Liver (tissue), 3 donors: ENCODE measurements at regions not wholly inside any gene's neighbourhood (a gene's known extent, or its start where the extent isn't known, plus 50 kb on each side); places are given as distances from the start of the nearest gene placed in this dataset.

Source experiments
- ATF3 ChIP-seq: IDR thresholded peaks from 2 replicates; pipeline ENCODE4 v1.6.1; 2016; ENCODE audit warnings: antibody characterized with exemption
- CTCF ChIP-seq: fragments of 150-350 bp; IDR thresholded peaks from 2 replicates; pipeline ENCODE4 v1.5.1; 2017; ENCODE audit warnings: improper control_type of control experiment, low read depth, low read length; ENCODE audit not compliant: missing input control
- EGR1 ChIP-seq, 2 donors: IDR thresholded peaks; 2 replicates each; pipeline ENCODE4 v1.6.1; 2016 to 2018; ENCODE audit warnings: antibody characterized with exemption in 2 of 2, low read depth in 2 of 2
- FOXA1 ChIP-seq: IDR thresholded peaks from 2 replicates; pipeline ENCODE4 v1.6.1; 2016; ENCODE audit warnings: antibody characterized with exemption
- FOXA2 ChIP-seq: IDR thresholded peaks from 2 replicates; pipeline ENCODE4 v1.6.1; 2016; ENCODE audit warnings: antibody characterized with exemption
- JUND ChIP-seq, 2 donors: IDR thresholded peaks; 2 replicates each; pipeline ENCODE4 v1.6.1; 2016; ENCODE audit warnings: antibody characterized with exemption in 2 of 2
- RAD21 ChIP-seq, 2 donors: IDR thresholded peaks; 2 replicates each; pipeline ENCODE4 v1.6.1; 2016; ENCODE audit warnings: antibody characterized with exemption in 2 of 2, mild to moderate bottlenecking in 2 of 2
- RXRA ChIP-seq, 2 donors: IDR thresholded peaks; 2 replicates each; pipeline ENCODE4 v1.6.1; 2017 to 2018; ENCODE audit warnings: antibody characterized with exemption in 2 of 2, mild to moderate bottlenecking in 1 of 2
- SP1 ChIP-seq: IDR thresholded peaks from 2 replicates; pipeline ENCODE4 v1.6.1; 2018; ENCODE audit warnings: antibody characterized with exemption, mild to moderate bottlenecking
- TAF1 ChIP-seq: conservative IDR thresholded peaks from 2 replicates; pipeline ENCODE4 v1.6.1; 2016; ENCODE audit warnings: antibody characterized with exemption, mild to moderate bottlenecking
- YY1 ChIP-seq: IDR thresholded peaks from 2 replicates; pipeline ENCODE4 v1.6.1; 2016; ENCODE audit warnings: antibody characterized with exemption, mild to moderate bottlenecking
- ZBTB33 ChIP-seq: IDR thresholded peaks from 2 replicates; pipeline ENCODE4 v1.6.1; 2016; ENCODE audit warnings: antibody characterized with exemption
- TF ChIP-seq, protein P1 (sequence below): IDR thresholded peaks from 2 replicates; pipeline ENCODE4 v1.6.1; 2016; ENCODE audit warnings: antibody characterized with exemption, mild to moderate bottlenecking
- donor health status: healthy.
- donor health status: healthy.

DNA sequence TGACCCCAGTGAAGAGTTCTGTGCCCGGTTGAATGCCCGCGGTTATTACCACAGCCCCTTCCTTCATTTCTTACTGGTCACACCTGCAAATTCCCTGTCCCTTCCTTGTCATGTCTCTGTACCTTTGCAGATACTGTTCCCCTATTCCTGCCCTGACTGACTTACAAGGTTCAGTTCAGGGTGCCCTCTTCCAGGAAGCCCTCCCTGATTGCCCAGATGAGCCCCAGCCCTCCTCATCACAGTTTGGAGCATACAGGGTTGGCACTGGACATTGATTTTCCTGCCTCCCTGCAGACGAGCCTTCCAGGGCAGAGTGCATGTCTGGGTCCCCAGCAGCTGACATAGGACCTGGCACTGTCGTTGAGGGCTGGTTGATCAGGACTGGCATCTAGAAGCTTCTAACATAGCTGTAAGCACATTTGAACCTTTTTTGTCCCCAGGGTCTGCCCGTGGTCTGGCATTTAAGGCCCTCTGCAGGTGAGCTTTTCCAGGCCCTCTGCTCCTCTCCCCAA is 70.4 kb upstream of the SHISAL1 start:
- no peak for TF ChIP-seq CTCF
- TF ChIP-seq RXRA (IDR thresholded peaks at IDR 0.05), result no peak
- TF ChIP-seq, protein P1, sequence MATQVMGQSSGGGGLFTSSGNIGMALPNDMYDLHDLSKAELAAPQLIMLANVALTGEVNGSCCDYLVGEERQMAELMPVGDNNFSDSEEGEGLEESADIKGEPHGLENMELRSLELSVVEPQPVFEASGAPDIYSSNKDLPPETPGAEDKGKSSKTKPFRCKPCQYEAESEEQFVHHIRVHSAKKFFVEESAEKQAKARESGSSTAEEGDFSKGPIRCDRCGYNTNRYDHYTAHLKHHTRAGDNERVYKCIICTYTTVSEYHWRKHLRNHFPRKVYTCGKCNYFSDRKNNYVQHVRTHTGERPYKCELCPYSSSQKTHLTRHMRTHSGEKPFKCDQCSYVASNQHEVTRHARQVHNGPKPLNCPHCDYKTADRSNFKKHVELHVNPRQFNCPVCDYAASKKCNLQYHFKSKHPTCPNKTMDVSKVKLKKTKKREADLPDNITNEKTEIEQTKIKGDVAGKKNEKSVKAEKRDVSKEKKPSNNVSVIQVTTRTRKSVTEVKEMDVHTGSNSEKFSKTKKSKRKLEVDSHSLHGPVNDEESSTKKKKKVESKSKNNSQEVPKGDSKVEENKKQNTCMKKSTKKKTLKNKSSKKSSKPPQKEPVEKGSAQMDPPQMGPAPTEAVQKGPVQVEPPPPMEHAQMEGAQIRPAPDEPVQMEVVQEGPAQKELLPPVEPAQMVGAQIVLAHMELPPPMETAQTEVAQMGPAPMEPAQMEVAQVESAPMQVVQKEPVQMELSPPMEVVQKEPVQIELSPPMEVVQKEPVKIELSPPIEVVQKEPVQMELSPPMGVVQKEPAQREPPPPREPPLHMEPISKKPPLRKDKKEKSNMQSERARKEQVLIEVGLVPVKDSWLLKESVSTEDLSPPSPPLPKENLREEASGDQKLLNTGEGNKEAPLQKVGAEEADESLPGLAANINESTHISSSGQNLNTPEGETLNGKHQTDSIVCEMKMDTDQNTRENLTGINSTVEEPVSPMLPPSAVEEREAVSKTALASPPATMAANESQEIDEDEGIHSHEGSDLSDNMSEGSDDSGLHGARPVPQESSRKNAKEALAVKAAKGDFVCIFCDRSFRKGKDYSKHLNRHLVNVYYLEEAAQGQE, result no peak
- TF ChIP-seq ZBTB33, result no peak
- TF ChIP-seq TAF1, result no peak
- no peak for TF ChIP-seq ATF3
- TF ChIP-seq YY1, result no peak
- TF ChIP-seq FOXA2, result no peak
- TF ChIP-seq SP1, result no peak
- no peak for TF ChIP-seq FOXA1
- no peak for TF ChIP-seq EGR1 (IDR thresholded peaks at IDR 0.05; ENCODE audit: low read depth in 2 of 2)
- no peak for TF ChIP-seq RAD21 (IDR thresholded peaks at IDR 0.05)
- TF ChIP-seq JUND (IDR thresholded peaks at IDR 0.05), result no peak
